ENCODE measurements at regions not wholly inside any gene's neighbourhood (a gene's known extent, or its start where the extent isn't known, plus 50 kb on each side); places are given as distances from the start of the nearest gene placed in this dataset.

GRCh38 chr3:40645883-40646282 lies 121.1 kb downstream of the ZNF621 start:
- no peak for TF ChIP-seq CTCF (IDR thresholded peaks at IDR 0.05)
- TF ChIP-seq POLR2A (IDR thresholded peaks at IDR 0.05; ENCODE audit: low read depth) = no peak
